ENCODE measurements at regions not wholly inside any gene's neighbourhood (a gene's known extent, or its start where the extent isn't known, plus 50 kb on each side); places are given as distances from the start of the nearest gene placed in this dataset.

DNA sequence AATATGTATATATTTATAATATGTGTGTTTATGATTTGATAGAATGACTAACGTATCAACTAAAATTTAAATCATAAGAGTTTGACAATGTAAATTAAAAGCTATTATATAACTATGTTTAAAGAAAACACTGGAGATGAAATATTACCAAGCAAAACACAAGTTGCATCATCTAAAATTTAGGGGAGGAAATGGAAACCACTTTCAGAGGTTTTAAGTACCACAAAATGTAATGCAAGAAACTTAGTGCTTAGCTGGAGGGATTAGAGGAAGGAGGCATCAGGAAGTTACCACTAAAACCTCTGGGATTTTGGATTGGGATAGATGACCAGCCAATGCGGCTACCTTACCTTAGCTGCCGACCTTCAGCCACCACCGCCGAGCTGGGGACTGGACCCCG, 1192.1 kb upstream of the PRKX start:
- TF ChIP-seq, protein P1, sequence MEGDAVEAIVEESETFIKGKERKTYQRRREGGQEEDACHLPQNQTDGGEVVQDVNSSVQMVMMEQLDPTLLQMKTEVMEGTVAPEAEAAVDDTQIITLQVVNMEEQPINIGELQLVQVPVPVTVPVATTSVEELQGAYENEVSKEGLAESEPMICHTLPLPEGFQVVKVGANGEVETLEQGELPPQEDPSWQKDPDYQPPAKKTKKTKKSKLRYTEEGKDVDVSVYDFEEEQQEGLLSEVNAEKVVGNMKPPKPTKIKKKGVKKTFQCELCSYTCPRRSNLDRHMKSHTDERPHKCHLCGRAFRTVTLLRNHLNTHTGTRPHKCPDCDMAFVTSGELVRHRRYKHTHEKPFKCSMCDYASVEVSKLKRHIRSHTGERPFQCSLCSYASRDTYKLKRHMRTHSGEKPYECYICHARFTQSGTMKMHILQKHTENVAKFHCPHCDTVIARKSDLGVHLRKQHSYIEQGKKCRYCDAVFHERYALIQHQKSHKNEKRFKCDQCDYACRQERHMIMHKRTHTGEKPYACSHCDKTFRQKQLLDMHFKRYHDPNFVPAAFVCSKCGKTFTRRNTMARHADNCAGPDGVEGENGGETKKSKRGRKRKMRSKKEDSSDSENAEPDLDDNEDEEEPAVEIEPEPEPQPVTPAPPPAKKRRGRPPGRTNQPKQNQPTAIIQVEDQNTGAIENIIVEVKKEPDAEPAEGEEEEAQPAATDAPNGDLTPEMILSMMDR (IDR thresholded peaks at IDR 0.05) = no peak
- no peak for TF ChIP-seq POLR2A (IDR thresholded peaks at IDR 0.05)

Data from lower leg skin (tissue), 3 donors.